GM23338 (cell line): ENCODE measurements at regions not wholly inside any gene's neighbourhood (a gene's known extent, or its start where the extent isn't known, plus 50 kb on each side); places are given as distances from the start of the nearest gene placed in this dataset.

Experiments
- ATAC-seq: fragments of 200-7000 bp; cut with Tn5 transposase; 3 replicates; pipeline ENCODE4 v1.9.1; 2020
- DNase-seq: peaks from one replicate; pipeline ENCODE4 v3.0.0-alpha.2; 2015; ENCODE audit warnings: low spot score
- H2AFZ ChIP-seq: fragments of 200-600 bp; sonication (generic); 2 replicates; pipeline ENCODE4 v1.8.0; 2016; ENCODE audit warnings: antibody characterized with exemption, mild to moderate bottlenecking, moderate library complexity
- H3F3A ChIP-seq: fragments of 200-600 bp; sonication (generic); replicated peaks from 2 replicates; pipeline ENCODE4 v1.8.0; 2017; ENCODE audit warnings: antibody characterized with exemption, mixed run types, low read depth
- H3K27ac ChIP-seq: fragments of 200-600 bp; sonication (generic); 2 replicates; pipeline ENCODE4 v1.6.1; 2016; ENCODE audit warnings: low read depth
- H3K27me3 ChIP-seq: fragments of 200-600 bp; sonication (generic); 2 replicates; pipeline ENCODE4 v1.8.0; 2016; ENCODE audit warnings: mild to moderate bottlenecking, mixed run types, moderate library complexity; ENCODE audit not compliant: insufficient read depth
- H3K36me3 ChIP-seq: fragments of 200-600 bp; sonication (generic); 2 replicates; pipeline ENCODE4 v1.8.0; 2016; ENCODE audit warnings: mild to moderate bottlenecking; ENCODE audit not compliant: insufficient read depth
- H3K4me1 ChIP-seq: fragments of 200-600 bp; sonication (generic); 2 replicates; pipeline ENCODE4 v1.8.0; 2016; ENCODE audit warnings: mild to moderate bottlenecking, moderate library complexity; ENCODE audit not compliant: insufficient read depth
- H3K4me2 ChIP-seq: fragments of 200-600 bp; sonication (generic); 2 replicates; pipeline ENCODE4 v1.7.1; 2017; ENCODE audit warnings: mixed run types
- H3K4me3 ChIP-seq: fragments of 200-600 bp; sonication (generic); 2 replicates; pipeline ENCODE4 v1.6.1; 2016; ENCODE audit warnings: mixed run types
- H3K79me2 ChIP-seq: fragments of 200-600 bp; sonication (generic); replicated peaks from 2 replicates; pipeline ENCODE4 v1.8.0; 2017; ENCODE audit warnings: mild to moderate bottlenecking; ENCODE audit not compliant: insufficient read depth
- H3K9me2 ChIP-seq: fragments of 200-600 bp; sonication (generic); 2 replicates; pipeline ENCODE4 v1.8.0; 2017; ENCODE audit not compliant: insufficient read depth
- H4K20me1 ChIP-seq: fragments of 200-600 bp; sonication (generic); replicated peaks from 2 replicates; pipeline ENCODE4 v1.8.0; 2017; ENCODE audit warnings: mild to moderate bottlenecking; ENCODE audit not compliant: insufficient read depth
- H3K27ac Mint-ChIP-seq: 2 replicates; pipeline ENCODE4 v1.8.0; 2020; ENCODE audit warnings: inconsistent platforms, mild to moderate bottlenecking, moderate library complexity, mixed read lengths
- H3K27me3 Mint-ChIP-seq: 3 replicates; pipeline ENCODE4 v1.8.0; 2022; ENCODE audit warnings: low read depth, mild to moderate bottlenecking, moderate library complexity, mixed read lengths, inconsistent platforms; ENCODE audit not compliant: insufficient read depth, poor library complexity
- H3K36me3 Mint-ChIP-seq: 3 replicates; pipeline ENCODE4 v1.8.0; 2021; ENCODE audit warnings: low read depth, mild to moderate bottlenecking, inconsistent platforms, moderate library complexity, mixed read lengths
- H3K4me1 Mint-ChIP-seq: 3 replicates; pipeline ENCODE4 v1.8.0; 2020; ENCODE audit warnings: mild to moderate bottlenecking, inconsistent platforms, mixed read lengths
- H3K4me3 Mint-ChIP-seq: 3 replicates; pipeline ENCODE4 v1.8.0; 2021; ENCODE audit warnings: moderate library complexity, mild to moderate bottlenecking, inconsistent platforms, mixed read lengths
- H3K9me3 Mint-ChIP-seq: 3 replicates; pipeline ENCODE4 v1.8.0; 2020; ENCODE audit warnings: moderate library complexity, mild to moderate bottlenecking, inconsistent platforms, mixed read lengths
- CREB1 ChIP-seq: fragments of 250-450 bp; sonication (Bioruptor Pico); IDR thresholded peaks from 2 replicates; pipeline ENCODE4 v1.5.0; 2020; ENCODE audit warnings: low read depth, mild to moderate bottlenecking, moderate library complexity
- CTCF ChIP-seq, 2 experiments: fragments of 200-600 bp in 1 of 2; sonication (generic) in 1 of 2; conservative IDR thresholded peaks; 2 replicates each; pipeline versions ENCODE4 v1.5.1 to v1.6.1; 2016 to 2017; ENCODE audit warnings: antibody characterized with exemption in 2 of 2, low read depth in 2 of 2, mild to moderate bottlenecking in 2 of 2, moderate library complexity in 1 of 2
- ETS1 ChIP-seq: IDR thresholded peaks from 2 replicates; pipeline ENCODE4 v1.6.1; 2016; ENCODE audit warnings: antibody characterized with exemption
- EZH2 ChIP-seq: fragments of 200-600 bp; sonication (generic); IDR thresholded peaks from one replicate; pipeline ENCODE4 v1.8.0; 2017; ENCODE audit warnings: antibody characterized with exemption, mild to moderate bottlenecking, low read depth; ENCODE audit not compliant: unreplicated experiment
- EZH2phosphoT487 ChIP-seq: fragments of 200-600 bp; sonication (generic); IDR thresholded peaks from one replicate; pipeline ENCODE4 v1.8.1; 2018; ENCODE audit warnings: antibody characterized with exemption; ENCODE audit not compliant: unreplicated experiment
- JUNB ChIP-seq: IDR thresholded peaks from one replicate; pipeline ENCODE4 v1.6.1; 2016; ENCODE audit warnings: antibody characterized with exemption; ENCODE audit not compliant: unreplicated experiment
- NANOG ChIP-seq: IDR thresholded peaks from 2 replicates; pipeline ENCODE4 v1.6.1; 2016; ENCODE audit warnings: antibody characterized with exemption, borderline replicate concordance
- POLR2AphosphoS5 ChIP-seq: IDR thresholded peaks from 2 replicates; pipeline ENCODE4 v1.6.1; 2016; ENCODE audit warnings: antibody characterized with exemption, low read depth
- STAT1 ChIP-seq: IDR thresholded peaks from one replicate; pipeline ENCODE4 v1.6.1; 2016; ENCODE audit warnings: antibody characterized with exemption; ENCODE audit not compliant: unreplicated experiment
- ZNF114 ChIP-seq: fragments of 250-450 bp; sonication (Bioruptor Pico); IDR thresholded peaks from 2 replicates; pipeline ENCODE4 v1.5.0; 2020; ENCODE audit warnings: mild to moderate bottlenecking, moderate library complexity
- ZNF331 ChIP-seq: fragments of 250-450 bp; sonication (Bioruptor Pico); IDR thresholded peaks from 2 replicates; pipeline ENCODE4 v1.5.0; 2020; ENCODE audit warnings: low read depth, mild to moderate bottlenecking, moderate library complexity
- ZNF462 ChIP-seq: fragments of 250-450 bp; sonication (Bioruptor Pico); IDR thresholded peaks from 2 replicates; pipeline ENCODE4 v1.5.0; 2020; ENCODE audit warnings: mild to moderate bottlenecking, moderate library complexity

- Histone ChIP-seq H3F3A (no peaks in the 10 kb centered on the region), H4K20me1 (no peaks in the 10 kb centered on the region), H3K4me1 (no peaks in the 10 kb centered on the region), H3K9me2 (0 out of 2 replicates have a peak, but pooled peaks cover 8% of the 10 kb centered on the region), H2AFZ (no peak overlapping the region), H3K27me3 (no peaks in the 10 kb centered on the region), H3K27ac (no peak overlapping the region), H3K79me2 (no peaks in the 10 kb centered on the region), H3K4me3 (no peak overlapping the region), H3K4me2 (no peak overlapping the region), H3K36me3 (no peaks in the 10 kb centered on the region)
- H3K9me3 Mint-ChIP-seq = no peaks in the 10 kb centered on the region
- H3K4me1 Mint-ChIP-seq = no peaks in the 10 kb centered on the region; the same call in 2 of the 3 replicates
- no peak for TF ChIP-seq ETS1
- TF ChIP-seq EZH2 = no peak
- TF ChIP-seq STAT1 = no peak
- TF ChIP-seq ZNF462 = no peak
- TF ChIP-seq CREB1 = no peak
- TF ChIP-seq JUNB = no peak
- no peak for TF ChIP-seq POLR2AphosphoS5
- no peak for TF ChIP-seq ZNF331
- no peak for TF ChIP-seq EZH2phosphoT487
- TF ChIP-seq ZNF114 = no peak
- no peak for TF ChIP-seq NANOG
- no peak for TF ChIP-seq CTCF (conservative IDR thresholded peaks at IDR 0.05; ENCODE audit: low read depth in 2 of 2)
- DNase-seq (no peak), ATAC-seq (no peak)
- H3K36me3 Mint-ChIP-seq = no peaks in the 10 kb centered on the region
- H3K27ac Mint-ChIP-seq = no peak overlapping the region
- H3K4me3 Mint-ChIP-seq = no peak overlapping the region
- H3K27me3 Mint-ChIP-seq = peaks cover 3% of the 10 kb centered on the region
These were observed 337.5 kb upstream of the LMCD1 start for GRCh38 chr3:8164145-8164544.
